SK-N-MC (cell line): ENCODE measurements at regions not wholly inside any gene's neighbourhood (a gene's known extent, or its start where the extent isn't known, plus 50 kb on each side); places are given as distances from the start of the nearest gene placed in this dataset.

Experiments
- EZH2 ChIP-seq: fragments of 200-600 bp; sonication (generic); IDR thresholded peaks from one replicate; pipeline ENCODE4 v1.6.1; 2017; ENCODE audit warnings: antibody characterized with exemption
- FOXP2 ChIP-seq: optimal IDR thresholded peaks from 2 replicates; pipeline ENCODE3; 2011; ENCODE audit warnings: mild to moderate bottlenecking, moderate library complexity; ENCODE audit not compliant: insufficient read depth; ENCODE audit errors: extremely low read length, control extremely low read depth
- POLR2AphosphoS5 ChIP-seq: IDR thresholded peaks from 2 replicates; pipeline ENCODE4 v1.6.1; 2012; ENCODE audit warnings: mild to moderate bottlenecking, low read depth, low read length, borderline replicate concordance

DNA sequence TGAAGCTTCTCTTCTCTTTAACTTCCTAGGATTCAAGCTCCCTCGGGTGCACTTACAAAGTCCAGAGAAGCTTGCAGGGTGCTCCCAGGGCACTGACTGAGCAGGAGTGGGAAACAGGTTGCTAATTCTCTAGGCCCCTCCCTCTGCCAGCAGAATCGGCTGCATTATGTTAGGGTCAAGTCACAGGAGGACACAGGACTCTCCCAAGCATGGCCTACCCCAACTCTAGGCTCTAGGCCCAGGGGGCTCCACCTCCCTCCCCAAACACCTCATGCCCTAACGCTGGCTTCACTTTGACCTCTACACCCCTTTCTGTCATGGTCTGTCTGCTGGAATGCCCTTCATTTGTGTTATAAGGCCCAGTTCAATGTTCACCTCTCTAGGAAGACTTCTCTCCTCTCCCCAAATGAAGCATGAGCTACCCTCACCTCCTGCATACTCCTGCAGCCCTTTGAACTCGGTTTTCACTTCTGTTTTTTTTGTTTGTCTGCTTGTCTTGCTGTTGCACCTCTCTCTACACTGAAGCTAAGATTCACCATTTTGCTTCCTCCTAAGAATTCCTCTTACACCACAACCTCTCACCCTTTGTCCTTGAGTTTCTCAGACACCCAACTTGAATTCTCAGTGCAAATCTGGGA, 521.8 kb upstream of the ID2 start:
- TF ChIP-seq POLR2AphosphoS5 (no peak), EZH2 (no peak), FOXP2 (no peak)
